ENCODE measurements at regions not wholly inside any gene's neighbourhood (a gene's known extent, or its start where the extent isn't known, plus 50 kb on each side); places are given as distances from the start of the nearest gene placed in this dataset.

GRCh38 chr5:166576323-166576722, 1715.1 kb upstream of the WWC1 start:
- TF ChIP-seq EZH2 (IDR thresholded peaks at IDR 0.05; ENCODE audit: borderline replicate concordance, low read length) (no peak), CTCF (IDR thresholded peaks at IDR 0.05; ENCODE audit: low read length) (no peak)

GRCh38 chr5:166581826-166582225, 1709.6 kb upstream of the WWC1 start:
- Histone ChIP-seq H3K4me3 (ENCODE audit: low read depth, low read length, poor library complexity, severe bottlenecking) (no peak overlapping the region), H3K4me2 (ENCODE audit: low read length) (no peak overlapping the region), H3K36me3 (ENCODE audit: insufficient read depth, low read length) (no peaks in the 10 kb centered on the region), H2AFZ (ENCODE audit: low read length) (no peak overlapping the region), H3K9me2 (ENCODE audit: low read depth, low read length) (no peaks in the 10 kb centered on the region), H3K9ac (ENCODE audit: low read length) (no peak overlapping the region), H3K79me2 (ENCODE audit: insufficient read depth, low read length) (no peaks in the 10 kb centered on the region), H3F3A (ENCODE audit: insufficient read depth, low read length) (no peaks in the 10 kb centered on the region), H3K27ac (ENCODE audit: low read depth, low read length, poor library complexity, severe bottlenecking) (no peak overlapping the region), H3K4me1 (ENCODE audit: insufficient read depth, low read length, severe bottlenecking) (no peaks in the 10 kb centered on the region), H3K9me3 (ENCODE audit: low read length) (no peaks in the 10 kb centered on the region), H3K27me3 (ENCODE audit: insufficient read depth, low read length) (no peaks in the 10 kb centered on the region), H4K20me1 (ENCODE audit: insufficient read depth, low read length) (no peaks in the 10 kb centered on the region)
- TF ChIP-seq EZH2 (IDR thresholded peaks at IDR 0.05; ENCODE audit: borderline replicate concordance, low read length) (no peak), CTCF (IDR thresholded peaks at IDR 0.05; ENCODE audit: low read length) (no peak)

More at GRCh38 chr5:166576323-166576722, 1715.1 kb upstream of the WWC1 start:
- H3K27ac ChIP-seq (ENCODE audit: low read depth, low read length, poor library complexity, severe bottlenecking): no peak overlapping the region
- H3F3A ChIP-seq (ENCODE audit: insufficient read depth, low read length): no peaks in the 10 kb centered on the region
- H3K9me2 ChIP-seq (ENCODE audit: low read depth, low read length): no peaks in the 10 kb centered on the region
- no peak overlapping the region for H3K9ac ChIP-seq (ENCODE audit: low read length)
- no peak overlapping the region for H2AFZ ChIP-seq (ENCODE audit: low read length)
- no peak overlapping the region for H3K4me2 ChIP-seq (ENCODE audit: low read length)
- H3K4me1 ChIP-seq (ENCODE audit: insufficient read depth, low read length, severe bottlenecking): no peaks in the 10 kb centered on the region
- no peak overlapping the region for H3K4me3 ChIP-seq (ENCODE audit: low read depth, low read length, poor library complexity, severe bottlenecking)
- no peaks in the 10 kb centered on the region for H3K79me2 ChIP-seq (ENCODE audit: insufficient read depth, low read length)
- H3K9me3 ChIP-seq (ENCODE audit: low read length): no peaks in the 10 kb centered on the region
- no peaks in the 10 kb centered on the region for H3K36me3 ChIP-seq (ENCODE audit: insufficient read depth, low read length)
- H4K20me1 ChIP-seq (ENCODE audit: insufficient read depth, low read length): no peaks in the 10 kb centered on the region
- H3K27me3 ChIP-seq (ENCODE audit: insufficient read depth, low read length): no peaks in the 10 kb centered on the region

DNA sequence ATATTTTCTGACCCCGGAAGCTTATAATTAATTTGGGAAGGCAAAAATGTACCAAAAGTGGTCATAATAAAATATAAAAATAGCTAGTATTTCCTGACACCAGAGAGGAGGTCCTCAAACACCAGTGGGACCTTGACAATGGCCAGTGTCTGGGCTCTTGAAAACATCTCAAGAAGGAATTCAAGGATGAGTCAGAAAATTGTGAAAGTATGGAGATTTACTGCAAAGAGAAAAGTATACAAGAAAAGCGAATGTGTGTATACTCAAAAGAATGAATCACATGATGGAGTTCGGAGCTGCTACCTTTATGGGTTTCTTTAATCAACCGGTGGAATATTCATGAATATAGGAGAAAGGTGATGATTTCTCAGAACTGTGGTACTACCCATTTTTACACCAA, 1709.0 kb upstream of the WWC1 start:
- no peaks in the 10 kb centered on the region for H3K9me2 ChIP-seq (ENCODE audit: low read depth, low read length)

More for the DNA sequence above, 1709.0 kb upstream of the WWC1 start:
- no peak overlapping the region for H2AFZ ChIP-seq (ENCODE audit: low read length)
- no peak overlapping the region for H3K4me2 ChIP-seq (ENCODE audit: low read length)
- no peaks in the 10 kb centered on the region for H3K79me2 ChIP-seq (ENCODE audit: insufficient read depth, low read length)
- H3K9me3 ChIP-seq (ENCODE audit: low read length): no peaks in the 10 kb centered on the region
- H3F3A ChIP-seq (ENCODE audit: insufficient read depth, low read length): no peaks in the 10 kb centered on the region
- no peaks in the 10 kb centered on the region for H3K36me3 ChIP-seq (ENCODE audit: insufficient read depth, low read length)
- no peak overlapping the region for H3K27ac ChIP-seq (ENCODE audit: low read depth, low read length, poor library complexity, severe bottlenecking)
- no peak overlapping the region for H3K4me3 ChIP-seq (ENCODE audit: low read depth, low read length, poor library complexity, severe bottlenecking)
- no peaks in the 10 kb centered on the region for H3K27me3 ChIP-seq (ENCODE audit: insufficient read depth, low read length)
- no peak overlapping the region for H3K9ac ChIP-seq (ENCODE audit: low read length)
- no peaks in the 10 kb centered on the region for H4K20me1 ChIP-seq (ENCODE audit: insufficient read depth, low read length)
- no peaks in the 10 kb centered on the region for H3K4me1 ChIP-seq (ENCODE audit: insufficient read depth, low read length, severe bottlenecking)
- TF ChIP-seq EZH2 (IDR thresholded peaks at IDR 0.05; ENCODE audit: borderline replicate concordance, low read length): no peak
- no peak for TF ChIP-seq CTCF (IDR thresholded peaks at IDR 0.05; ENCODE audit: low read length)
